Mesendoderm (in vitro differentiated cells): ENCODE measurements at regions not wholly inside any gene's neighbourhood (a gene's known extent, or its start where the extent isn't known, plus 50 kb on each side); places are given as distances from the start of the nearest gene placed in this dataset.

Experiments
- DNase-seq: peaks from one replicate; pipeline ENCODE4 v3.0.0; 2013
- H2AK5ac ChIP-seq: 2 replicates; pipeline ENCODE4 v1.6.1; 2013; ENCODE audit warnings: low read length, inconsistent platforms
- H2BK120ac ChIP-seq: 2 replicates; pipeline ENCODE4 v1.6.1; 2013; ENCODE audit warnings: low read depth, mild to moderate bottlenecking, low read length, moderate library complexity, mixed read lengths
- H2BK15ac ChIP-seq: replicated peaks from 2 replicates; pipeline ENCODE4 v1.6.1; 2013; ENCODE audit warnings: low read depth, mild to moderate bottlenecking, moderate library complexity
- H2BK5ac ChIP-seq: 2 replicates; pipeline ENCODE4 v1.6.1; 2013; ENCODE audit warnings: low read length, inconsistent platforms
- H3K18ac ChIP-seq: 2 replicates; pipeline ENCODE4 v1.6.1; 2013; ENCODE audit warnings: mild to moderate bottlenecking, low read length, mixed read lengths
- H3K23ac ChIP-seq: one replicate; pipeline ENCODE4 v1.6.1; 2013; ENCODE audit warnings: low read length
- H3K27ac ChIP-seq: 2 replicates; pipeline ENCODE4 v1.5.1; 2013; ENCODE audit warnings: low read depth, mild to moderate bottlenecking, inconsistent platforms, low read length, moderate library complexity
- H3K27me3 ChIP-seq: 2 replicates; pipeline ENCODE4 v1.6.1; 2013; ENCODE audit warnings: low read length, control low read depth, mild to moderate bottlenecking, inconsistent platforms; ENCODE audit not compliant: insufficient read depth, poor library complexity
- H3K36me3 ChIP-seq: 2 replicates; pipeline ENCODE4 v1.6.1; 2013; ENCODE audit warnings: low read length, inconsistent platforms; ENCODE audit not compliant: control insufficient read depth, insufficient read depth
- H3K4ac ChIP-seq: one replicate; pipeline ENCODE4 v1.6.1; 2013; ENCODE audit warnings: low read depth, mild to moderate bottlenecking, low read length, moderate library complexity
- H3K4me1 ChIP-seq: 2 replicates; pipeline ENCODE4 v1.6.1; 2013; ENCODE audit warnings: low read depth, low read length, inconsistent platforms; ENCODE audit not compliant: control insufficient read depth
- H3K4me2 ChIP-seq: 2 replicates; pipeline ENCODE4 v1.6.1; 2013; ENCODE audit warnings: low read length
- H3K4me3 ChIP-seq: 2 replicates; pipeline ENCODE4 v1.5.1; 2013; ENCODE audit warnings: mild to moderate bottlenecking, low read length
- H3K56ac ChIP-seq: one replicate; pipeline ENCODE4 v1.6.1; 2013; ENCODE audit warnings: low read length
- H3K79me1 ChIP-seq: 2 replicates; pipeline ENCODE4 v1.6.1; 2013; ENCODE audit warnings: low read length, inconsistent platforms
- H3K79me2 ChIP-seq: 2 replicates; pipeline ENCODE4 v1.6.1; 2013; ENCODE audit warnings: mild to moderate bottlenecking, low read length; ENCODE audit not compliant: control insufficient read depth, insufficient read depth
- H3K9ac ChIP-seq: 2 replicates; pipeline ENCODE4 v1.6.1; 2013; ENCODE audit warnings: low read length, inconsistent platforms
- H4K5ac ChIP-seq: one replicate; pipeline ENCODE4 v1.6.1; 2013; ENCODE audit warnings: low read length
- H4K8ac ChIP-seq: one replicate; pipeline ENCODE4 v1.6.1; 2013; ENCODE audit warnings: low read depth, mild to moderate bottlenecking, control low read depth, low read length, moderate library complexity
- WGBS: extraction: QIAGEN DNeasy Blood & Tissue Kit; methylation state at CpG from one replicate; pipeline ENCODE4 v1.1.7; 2013; ENCODE audit warnings: low lambda C conversion rate, missing lambda C conversion rate; ENCODE audit not compliant: insufficient coverage; ENCODE audit errors: extremely low coverage; 5-methylcytosine and 5-hydroxymethylcytosine counted together

GRCh38 chrX:142686206-142686605, 339.5 kb upstream of the SPANXN4 start:
- no CpG with 5 or more reads among the region's 1 CpG for WGBS
- Histone ChIP-seq H3K4me3 (no peak overlapping the region), H3K27ac (no peak overlapping the region)

GRCh38 chrX:142680038-142680437, 345.7 kb upstream of the SPANXN4 start:
- H3K4ac ChIP-seq = no peak overlapping the region
- no peak overlapping the region for H2BK120ac ChIP-seq
- DNase-seq = no peak
- no peak overlapping the region for H3K4me2 ChIP-seq
- no peak overlapping the region for H2AK5ac ChIP-seq
- no peak overlapping the region for H3K23ac ChIP-seq
- H4K5ac ChIP-seq = no peak overlapping the region
- H3K36me3 ChIP-seq = no peaks in the 10 kb centered on the region
- H3K79me1 ChIP-seq = no peaks in the 10 kb centered on the region
- no peak overlapping the region for H3K27ac ChIP-seq
- no peak overlapping the region for H3K56ac ChIP-seq
- no peak overlapping the region for H2BK15ac ChIP-seq
- no peak overlapping the region for H2BK5ac ChIP-seq
- H3K4me1 ChIP-seq = no peaks in the 10 kb centered on the region
- H3K27me3 ChIP-seq = no peaks in the 10 kb centered on the region
- no peak overlapping the region for H4K8ac ChIP-seq
- H3K18ac ChIP-seq = no peak overlapping the region
- H3K9ac ChIP-seq = no peak overlapping the region
- no peaks in the 10 kb centered on the region for H3K79me2 ChIP-seq
- H3K4me3 ChIP-seq = no peak overlapping the region

More at GRCh38 chrX:142686206-142686605, 339.5 kb upstream of the SPANXN4 start:
- H3K9ac ChIP-seq = no peak overlapping the region
- H4K8ac ChIP-seq = no peak overlapping the region
- no peak for DNase-seq
- no peaks in the 10 kb centered on the region for H3K4me1 ChIP-seq
- no peak overlapping the region for H3K4ac ChIP-seq
- no peak overlapping the region for H3K23ac ChIP-seq
- H2BK120ac ChIP-seq = no peak overlapping the region
- no peaks in the 10 kb centered on the region for H3K79me1 ChIP-seq
- no peaks in the 10 kb centered on the region for H3K27me3 ChIP-seq
- H3K18ac ChIP-seq = no peak overlapping the region
- no peaks in the 10 kb centered on the region for H3K79me2 ChIP-seq
- no peaks in the 10 kb centered on the region for H3K36me3 ChIP-seq
- no peak overlapping the region for H4K5ac ChIP-seq
- no peak overlapping the region for H2AK5ac ChIP-seq
- no peak overlapping the region for H3K4me2 ChIP-seq
- no peak overlapping the region for H2BK5ac ChIP-seq
- no peak overlapping the region for H3K56ac ChIP-seq
- H2BK15ac ChIP-seq = no peak overlapping the region

GRCh38 chrX:142671036-142671435, 354.7 kb upstream of the SPANXN4 start:
- no peaks in the 10 kb centered on the region for H3K36me3 ChIP-seq
- no peak overlapping the region for H2BK15ac ChIP-seq
- H4K8ac ChIP-seq = no peak overlapping the region
- no peak overlapping the region for H3K4me3 ChIP-seq
- H3K56ac ChIP-seq = no peak overlapping the region
- H3K79me2 ChIP-seq = no peaks in the 10 kb centered on the region
- no peak overlapping the region for H4K5ac ChIP-seq
- H3K18ac ChIP-seq = no peak overlapping the region
- H3K4me2 ChIP-seq = no peak overlapping the region
- no peak overlapping the region for H2BK120ac ChIP-seq
- H2AK5ac ChIP-seq = no peak overlapping the region
- no peaks in the 10 kb centered on the region for H3K27me3 ChIP-seq
- H3K4ac ChIP-seq = no peak overlapping the region
- no peak overlapping the region for H2BK5ac ChIP-seq
- no peak for DNase-seq
- WGBS = no CpG with 5 or more reads among the region's 1 CpG
- H3K23ac ChIP-seq = no peak overlapping the region
- H3K4me1 ChIP-seq = no peaks in the 10 kb centered on the region
- H3K27ac ChIP-seq = no peak overlapping the region
- no peaks in the 10 kb centered on the region for H3K79me1 ChIP-seq
- H3K9ac ChIP-seq = no peak overlapping the region

GRCh38 chrX:142663330-142664095, 362.2 kb upstream of the SPANXN4 start:
- no peaks in the 10 kb centered on the region for H3K79me2 ChIP-seq
- H3K4me2 ChIP-seq = no peak overlapping the region
- H2AK5ac ChIP-seq = no peak overlapping the region
- H3K9ac ChIP-seq = no peak overlapping the region
- H4K5ac ChIP-seq = no peak overlapping the region
- H3K4me1 ChIP-seq = no peaks in the 10 kb centered on the region
- no peak for DNase-seq
- no peak overlapping the region for H2BK5ac ChIP-seq
- no peaks in the 10 kb centered on the region for H3K36me3 ChIP-seq
- no peak overlapping the region for H3K27ac ChIP-seq
- no peak overlapping the region for H2BK120ac ChIP-seq
- no peak overlapping the region for H3K4ac ChIP-seq
- no peak overlapping the region for H3K18ac ChIP-seq
- no peaks in the 10 kb centered on the region for H3K79me1 ChIP-seq
- no peak overlapping the region for H3K4me3 ChIP-seq
- no peaks in the 10 kb centered on the region for H3K27me3 ChIP-seq
- no peak overlapping the region for H3K56ac ChIP-seq
- no peak overlapping the region for H4K8ac ChIP-seq
- H3K23ac ChIP-seq = no peak overlapping the region
- H2BK15ac ChIP-seq = no peak overlapping the region
- WGBS = no CpG with 5 or more reads among the region's 3 CpGs

GRCh38 chrX:142661696-142662095, 364.0 kb upstream of the SPANXN4 start:
- Histone ChIP-seq H3K79me2 (no peaks in the 10 kb centered on the region), H3K79me1 (no peaks in the 10 kb centered on the region), H3K56ac (no peak overlapping the region), H3K9ac (no peak overlapping the region), H2AK5ac (no peak overlapping the region), H3K23ac (no peak overlapping the region), H2BK15ac (no peak overlapping the region), H3K36me3 (no peaks in the 10 kb centered on the region), H3K18ac (no peak overlapping the region), H3K27ac (no peak overlapping the region), H3K27me3 (no peaks in the 10 kb centered on the region), H2BK5ac (no peak overlapping the region), H2BK120ac (no peak overlapping the region), H4K5ac (no peak overlapping the region), H3K4me1 (no peaks in the 10 kb centered on the region), H3K4ac (no peak overlapping the region), H3K4me3 (no peak overlapping the region), H4K8ac (no peak overlapping the region), H3K4me2 (no peak overlapping the region)
- no peak for DNase-seq
- WGBS = no CpG with 5 or more reads among the region's 6 CpGs

GRCh38 chrX:142655507-142655906, 370.2 kb upstream of the SPANXN4 start:
- H3K36me3 ChIP-seq = no peaks in the 10 kb centered on the region
- no peak overlapping the region for H2AK5ac ChIP-seq
- WGBS = no CpG with 5 or more reads among the region's 2 CpGs
- DNase-seq = no peak
- no peak overlapping the region for H3K4ac ChIP-seq
- no peak overlapping the region for H3K56ac ChIP-seq
- H2BK15ac ChIP-seq = no peak overlapping the region
- H4K8ac ChIP-seq = no peak overlapping the region
- H2BK120ac ChIP-seq = no peak overlapping the region
- no peak overlapping the region for H3K9ac ChIP-seq
- no peak overlapping the region for H3K4me2 ChIP-seq
- H3K79me1 ChIP-seq = no peaks in the 10 kb centered on the region
- H3K79me2 ChIP-seq = no peaks in the 10 kb centered on the region
- no peak overlapping the region for H3K4me3 ChIP-seq
- no peak overlapping the region for H3K23ac ChIP-seq
- H3K27me3 ChIP-seq = no peaks in the 10 kb centered on the region
- H4K5ac ChIP-seq = no peak overlapping the region
- no peak overlapping the region for H3K18ac ChIP-seq
- no peak overlapping the region for H3K27ac ChIP-seq
- H2BK5ac ChIP-seq = no peak overlapping the region
- H3K4me1 ChIP-seq = no peaks in the 10 kb centered on the region
